ENCODE measurements at regions not wholly inside any gene's neighbourhood (a gene's known extent, or its start where the extent isn't known, plus 50 kb on each side); places are given as distances from the start of the nearest gene placed in this dataset.

DNA sequence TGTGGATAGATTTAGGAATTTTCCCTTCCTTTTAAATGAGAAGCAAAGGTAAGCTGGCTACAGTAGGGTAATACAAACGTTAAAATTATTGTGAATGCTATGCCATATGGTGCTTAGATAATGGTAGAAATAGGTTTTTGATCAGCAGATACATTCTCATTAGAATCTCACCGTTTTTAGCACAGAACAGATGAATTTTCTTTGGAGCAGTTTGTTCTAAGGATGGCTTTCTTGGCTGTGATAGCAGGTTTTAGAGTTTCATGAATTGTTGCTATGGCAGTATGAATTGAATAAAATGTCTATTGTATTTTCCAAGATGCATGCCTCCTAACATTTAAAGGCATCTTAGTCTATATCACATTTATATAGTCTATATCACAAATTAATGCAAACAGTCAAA, 1394.5 kb downstream of the EPHA7 start:
- Histone ChIP-seq H3K9me3 (ENCODE audit: control insufficient read depth, insufficient read depth, low read length) (no peaks in the 10 kb centered on the region), H3K4me1 (ENCODE audit: control insufficient read depth, insufficient read depth, low read length) (no peaks in the 10 kb centered on the region), H3K4me3 (ENCODE audit: low read length) (no peak overlapping the region), H3K27me3 (ENCODE audit: control insufficient read depth, insufficient read depth, low read length) (no peaks in the 10 kb centered on the region), H3K36me3 (ENCODE audit: control insufficient read depth, insufficient read depth, low read length) (no peaks in the 10 kb centered on the region), H3K27ac (ENCODE audit: low read length) (no peak overlapping the region)
- WGBS (ENCODE audit: insufficient coverage, insufficient read length): no CpG with 5 or more reads among the region's 2 CpGs
- DNase-seq (ENCODE audit: low read depth, low spot score): no peak

DNA sequence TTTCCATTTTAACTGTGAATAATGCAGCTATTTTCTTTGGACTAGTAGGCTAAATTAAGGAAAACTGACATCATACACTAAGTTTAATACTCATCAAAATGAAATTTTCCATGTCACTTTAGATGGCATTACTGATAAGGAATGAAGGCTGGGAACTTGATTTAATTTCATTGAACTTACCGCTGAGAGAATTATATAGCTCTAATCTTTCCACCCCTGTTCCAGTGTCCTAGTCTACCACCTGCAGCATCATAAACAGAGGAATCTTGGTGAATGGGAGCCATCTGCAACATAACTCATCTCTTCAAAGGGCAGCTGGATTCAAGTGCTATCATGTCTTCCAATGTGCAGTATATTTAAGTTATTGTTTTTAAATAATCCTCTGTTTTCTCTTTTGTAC, 1395.2 kb downstream of the EPHA7 start:
- no CpG with 5 or more reads among the region's 1 CpG for WGBS (ENCODE audit: insufficient coverage, insufficient read length)
- Histone ChIP-seq H3K9me3 (ENCODE audit: control insufficient read depth, insufficient read depth, low read length) (no peaks in the 10 kb centered on the region), H3K27ac (ENCODE audit: low read length) (no peak overlapping the region), H3K4me3 (ENCODE audit: low read length) (no peak overlapping the region), H3K4me1 (ENCODE audit: control insufficient read depth, insufficient read depth, low read length) (no peaks in the 10 kb centered on the region), H3K36me3 (ENCODE audit: control insufficient read depth, insufficient read depth, low read length) (no peaks in the 10 kb centered on the region), H3K27me3 (ENCODE audit: control insufficient read depth, insufficient read depth, low read length) (no peaks in the 10 kb centered on the region)
- DNase-seq (ENCODE audit: low read depth, low spot score): no peak

DNA sequence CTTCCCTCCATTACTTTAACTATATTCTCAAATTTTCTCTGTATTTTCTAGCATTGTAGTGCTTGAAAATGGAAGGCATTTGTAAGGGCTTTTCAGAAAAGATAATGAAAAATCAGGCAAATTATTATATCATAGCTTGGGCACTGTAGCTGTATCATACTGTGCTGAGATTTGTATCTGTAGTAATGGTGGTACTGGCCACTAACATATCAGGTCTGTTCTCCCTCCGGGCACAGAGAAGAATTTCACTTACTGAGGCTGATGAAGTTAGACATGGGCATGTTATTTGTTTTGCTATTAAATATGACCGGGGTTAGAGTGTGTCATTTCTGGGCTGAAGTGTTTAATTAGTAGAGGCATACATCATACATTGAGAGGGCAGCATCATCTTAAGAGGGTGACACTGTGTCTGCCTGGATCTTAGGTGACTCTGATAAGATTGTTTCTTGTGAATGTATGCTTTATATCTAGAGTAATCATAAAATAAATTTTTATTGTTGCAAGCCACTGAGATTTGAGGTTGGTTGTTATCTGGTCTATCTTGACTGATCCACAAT, 1395.9 kb downstream of the EPHA7 start:
- Histone ChIP-seq H3K27me3 (ENCODE audit: control insufficient read depth, insufficient read depth, low read length) (no peaks in the 10 kb centered on the region), H3K4me1 (ENCODE audit: control insufficient read depth, insufficient read depth, low read length) (no peaks in the 10 kb centered on the region), H3K9me3 (ENCODE audit: control insufficient read depth, insufficient read depth, low read length) (no peaks in the 10 kb centered on the region), H3K27ac (ENCODE audit: low read length) (no peak overlapping the region), H3K36me3 (ENCODE audit: control insufficient read depth, insufficient read depth, low read length) (no peaks in the 10 kb centered on the region), H3K4me3 (ENCODE audit: low read length) (no peak overlapping the region)
- WGBS (ENCODE audit: insufficient coverage, insufficient read length): no CpG with 5 or more reads among the region's 2 CpGs
- DNase-seq (ENCODE audit: low read depth, low spot score): no peak

DNA sequence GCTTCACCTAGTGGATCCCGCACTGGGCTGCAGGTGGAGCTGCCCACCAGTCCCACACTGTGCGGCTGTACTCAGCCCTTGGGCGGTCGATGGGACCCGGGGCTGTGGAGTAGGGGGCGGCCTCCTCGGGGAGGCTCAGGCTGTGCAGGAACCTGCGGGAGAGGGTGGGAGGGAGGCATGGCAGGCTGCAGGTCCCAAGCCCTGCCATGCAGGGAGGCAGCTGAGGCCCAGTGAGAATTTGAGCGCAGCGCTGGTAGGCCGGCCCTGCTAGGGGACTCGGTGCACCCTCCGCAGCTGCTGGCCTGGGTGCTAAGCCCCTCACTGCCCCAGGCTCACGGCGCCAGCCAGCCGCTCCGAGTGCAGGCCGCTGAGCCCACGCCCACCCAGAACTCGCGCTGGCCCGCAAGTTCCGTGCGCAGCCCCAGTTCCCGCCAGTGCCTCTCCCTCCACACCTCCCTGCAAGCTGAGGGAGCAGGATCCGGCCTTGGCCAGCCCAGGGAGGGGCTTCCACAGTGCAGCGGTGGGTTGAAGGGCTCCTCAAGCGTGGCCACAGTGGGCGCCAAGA, 1407.6 kb downstream of the EPHA7 start:
- Histone ChIP-seq H3K9me3 (ENCODE audit: control insufficient read depth, insufficient read depth, low read length) (no peaks in the 10 kb centered on the region), H3K27me3 (ENCODE audit: control insufficient read depth, insufficient read depth, low read length) (no peaks in the 10 kb centered on the region), H3K4me1 (ENCODE audit: control insufficient read depth, insufficient read depth, low read length) (no peaks in the 10 kb centered on the region), H3K27ac (ENCODE audit: low read length) (no peak overlapping the region), H3K36me3 (ENCODE audit: control insufficient read depth, insufficient read depth, low read length) (no peaks in the 10 kb centered on the region), H3K4me3 (ENCODE audit: low read length) (no peak overlapping the region)
- no peak for DNase-seq (ENCODE audit: low read depth, low spot score)
- whole genome bisulfite sequencing (ENCODE audit: insufficient coverage, insufficient read length): no CpG with 5 or more reads among the region's 29 CpGs

DNA sequence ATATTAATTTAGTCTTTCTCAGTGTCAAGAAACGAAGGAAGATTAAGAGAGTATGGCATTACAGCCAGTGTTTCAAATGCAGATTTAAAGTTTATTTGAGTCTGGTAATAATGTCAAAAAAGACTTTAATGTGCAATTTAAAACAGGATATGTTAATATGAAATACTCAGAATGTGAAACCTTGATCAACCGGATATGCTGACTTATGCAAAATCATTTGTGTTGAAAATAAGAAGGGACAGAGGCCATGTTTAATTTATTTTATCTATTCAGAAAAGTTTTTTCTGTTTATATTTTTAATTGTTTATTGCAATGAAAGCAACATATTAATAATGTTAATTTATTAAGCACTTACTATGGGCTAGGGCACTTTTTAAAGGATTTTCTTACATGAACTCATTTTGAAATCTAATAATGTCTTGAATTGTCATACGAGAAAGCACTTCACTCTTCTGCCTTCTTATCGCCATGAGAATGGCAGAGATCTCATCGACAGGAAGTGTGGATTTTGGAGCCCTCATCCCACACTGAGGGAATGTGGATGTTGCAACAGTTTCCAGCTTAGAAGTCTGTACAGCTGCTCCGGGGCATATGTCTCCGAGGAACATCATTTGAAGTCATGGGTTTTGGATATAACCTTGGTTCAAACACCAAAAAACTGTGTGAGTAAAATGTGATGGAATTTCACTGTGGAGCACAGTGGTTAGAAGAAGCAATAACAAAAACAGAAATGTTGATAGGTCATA, 1410.4 kb downstream of the EPHA7 start:
- no CpG with 5 or more reads among the region's 7 CpGs for WGBS (ENCODE audit: insufficient coverage, insufficient read length)

DNA sequence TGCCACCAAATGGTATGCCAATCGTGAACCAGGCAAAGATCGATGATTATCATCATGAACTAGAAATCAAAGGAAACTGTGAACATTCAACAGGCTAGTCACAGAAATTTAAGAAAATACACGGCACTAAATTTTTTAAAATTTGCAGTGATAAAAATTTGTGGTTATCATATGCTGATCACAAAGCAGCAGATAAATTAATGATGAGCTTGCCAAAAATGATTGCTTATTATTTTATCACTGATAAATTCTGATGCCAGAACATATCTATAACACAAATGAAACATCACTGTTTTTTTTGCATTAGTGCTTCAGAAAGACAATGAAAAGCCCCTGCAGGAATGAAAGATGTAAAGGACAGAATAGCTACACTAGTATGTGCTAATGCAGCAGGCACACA, 1413.2 kb upstream of the MAP3K7 start:
- H3K4me1 ChIP-seq (ENCODE audit: control insufficient read depth, insufficient read depth, low read length): no peaks in the 10 kb centered on the region
- no peak overlapping the region for H3K27ac ChIP-seq (ENCODE audit: low read length)
- H3K27me3 ChIP-seq (ENCODE audit: control insufficient read depth, insufficient read depth, low read length): no peaks in the 10 kb centered on the region
- no peaks in the 10 kb centered on the region for H3K36me3 ChIP-seq (ENCODE audit: control insufficient read depth, insufficient read depth, low read length)
- H3K4me3 ChIP-seq (ENCODE audit: low read length): no peak overlapping the region
- DNase-seq (ENCODE audit: low read depth, low spot score): no peak
- H3K9me3 ChIP-seq (ENCODE audit: control insufficient read depth, insufficient read depth, low read length): no peaks in the 10 kb centered on the region
- no CpG with 5 or more reads among the region's 3 CpGs for WGBS (ENCODE audit: insufficient coverage, insufficient read length)

More for the DNA sequence above, 1410.4 kb downstream of the EPHA7 start:
- no peak overlapping the region for H3K27ac ChIP-seq (ENCODE audit: low read length)
- H3K4me1 ChIP-seq (ENCODE audit: control insufficient read depth, insufficient read depth, low read length): no peaks in the 10 kb centered on the region
- H3K27me3 ChIP-seq (ENCODE audit: control insufficient read depth, insufficient read depth, low read length): no peaks in the 10 kb centered on the region
- H3K9me3 ChIP-seq (ENCODE audit: control insufficient read depth, insufficient read depth, low read length): no peaks in the 10 kb centered on the region
- no peak overlapping the region for H3K4me3 ChIP-seq (ENCODE audit: low read length)
- no peak for DNase-seq (ENCODE audit: low read depth, low spot score)
- H3K36me3 ChIP-seq (ENCODE audit: control insufficient read depth, insufficient read depth, low read length): no peaks in the 10 kb centered on the region

DNA sequence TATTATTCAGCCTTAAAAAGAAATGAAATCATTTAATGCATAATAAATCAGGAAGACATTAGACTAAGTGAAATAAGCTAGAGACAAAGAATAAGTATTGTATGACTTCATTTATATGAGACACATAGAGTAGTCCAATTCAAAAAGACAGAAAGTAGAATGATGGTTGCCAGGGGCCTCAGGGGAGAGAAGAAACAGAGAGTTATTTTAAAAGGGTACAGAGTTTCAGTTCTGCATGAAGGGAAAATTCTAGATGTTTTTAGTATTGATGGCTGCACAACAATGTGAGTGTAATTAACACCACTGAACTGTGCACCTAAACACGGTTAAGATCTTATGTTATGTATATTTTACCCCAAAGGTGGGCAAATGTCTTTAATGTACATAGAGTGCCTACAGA, 1407.9 kb upstream of the MAP3K7 start:
- no peaks in the 10 kb centered on the region for H3K4me1 ChIP-seq (ENCODE audit: control insufficient read depth, insufficient read depth, low read length)
- no CpG with 5 or more reads among the region's 1 CpG for WGBS (ENCODE audit: insufficient coverage, insufficient read length)
- H3K36me3 ChIP-seq (ENCODE audit: control insufficient read depth, insufficient read depth, low read length): no peaks in the 10 kb centered on the region
- no peaks in the 10 kb centered on the region for H3K27me3 ChIP-seq (ENCODE audit: control insufficient read depth, insufficient read depth, low read length)
- H3K4me3 ChIP-seq (ENCODE audit: low read length): no peak overlapping the region
- no peak overlapping the region for H3K27ac ChIP-seq (ENCODE audit: low read length)
- H3K9me3 ChIP-seq (ENCODE audit: control insufficient read depth, insufficient read depth, low read length): no peaks in the 10 kb centered on the region; the same call in 1 of the 2 replicates
- DNase-seq (ENCODE audit: low read depth, low spot score): no peak

DNA sequence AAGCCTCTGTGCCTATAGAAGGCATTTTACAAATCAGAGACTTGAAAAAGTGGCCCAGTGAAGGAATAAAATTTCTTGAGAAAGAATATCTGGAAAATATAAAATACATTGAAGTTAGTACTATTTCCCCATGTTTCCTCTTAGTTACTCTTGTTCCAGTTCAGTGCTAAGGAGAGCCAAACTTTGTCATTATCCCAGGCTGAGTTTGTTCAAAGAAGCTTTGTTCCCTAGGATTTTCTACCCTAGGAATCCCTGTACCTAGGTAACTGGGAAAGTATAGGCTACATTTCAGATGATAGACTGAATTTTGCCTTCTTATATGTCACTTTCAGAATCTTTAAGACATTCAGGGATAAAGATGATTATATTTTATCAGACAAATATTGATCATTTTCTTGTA, 1395.7 kb upstream of the MAP3K7 start:
- no peak for DNase-seq (ENCODE audit: low read depth, low spot score)
- Histone ChIP-seq H3K27ac (ENCODE audit: low read length) (no peak overlapping the region), H3K4me3 (ENCODE audit: low read length) (no peak overlapping the region), H3K4me1 (ENCODE audit: control insufficient read depth, insufficient read depth, low read length) (no peaks in the 10 kb centered on the region), H3K9me3 (ENCODE audit: control insufficient read depth, insufficient read depth, low read length) (no peaks in the 10 kb centered on the region), H3K27me3 (ENCODE audit: control insufficient read depth, insufficient read depth, low read length) (no peaks in the 10 kb centered on the region), H3K36me3 (ENCODE audit: control insufficient read depth, insufficient read depth, low read length) (no peaks in the 10 kb centered on the region)

DNA sequence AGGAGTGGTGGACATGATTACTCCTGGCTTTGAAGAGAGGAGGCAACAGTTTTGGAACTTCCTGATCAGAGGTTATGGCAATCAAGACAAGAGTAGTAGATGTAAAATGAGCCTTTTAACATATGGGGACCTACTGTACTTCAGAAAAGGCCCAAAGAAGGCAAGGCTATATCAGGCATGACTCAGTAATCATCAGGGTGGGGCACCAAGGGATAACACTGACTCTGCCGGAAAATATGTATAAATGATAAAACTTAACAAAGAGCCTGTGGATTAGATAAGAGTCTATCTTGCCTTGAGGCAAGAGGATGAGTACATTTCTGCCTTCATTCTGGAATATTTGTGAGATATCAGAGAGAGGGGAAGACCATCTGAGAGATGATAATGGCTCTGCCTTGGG, 1389.9 kb upstream of the MAP3K7 start:
- no CpG with 5 or more reads among the region's 1 CpG for WGBS (ENCODE audit: insufficient coverage, insufficient read length)
- no peak for DNase-seq (ENCODE audit: low read depth, low spot score)
- H3K27me3 ChIP-seq (ENCODE audit: control insufficient read depth, insufficient read depth, low read length): no peaks in the 10 kb centered on the region

DNA sequence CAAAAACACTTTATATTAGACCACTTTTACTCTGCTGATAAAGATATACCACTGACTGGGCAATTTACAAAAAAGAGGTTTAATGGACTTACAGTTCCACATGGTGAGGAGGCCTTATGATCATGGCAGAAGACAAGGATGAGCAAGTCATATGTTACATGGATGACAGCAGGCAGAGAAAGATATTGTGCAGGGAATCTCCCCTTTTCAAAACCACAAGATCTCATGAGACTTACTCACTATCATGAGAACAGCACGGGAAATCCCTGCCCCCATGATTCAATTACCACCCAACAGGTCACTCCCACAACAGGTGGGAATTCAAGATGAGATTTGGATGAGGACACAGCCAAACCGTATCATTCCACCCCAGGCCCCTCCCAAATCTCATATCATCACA, 1383.8 kb upstream of the MAP3K7 start:
- WGBS (ENCODE audit: insufficient coverage, insufficient read length): no CpG with 5 or more reads among the region's 2 CpGs

More for the DNA sequence above, 1389.9 kb upstream of the MAP3K7 start:
- no peak overlapping the region for H3K4me3 ChIP-seq (ENCODE audit: low read length)
- no peak overlapping the region for H3K27ac ChIP-seq (ENCODE audit: low read length)
- H3K9me3 ChIP-seq (ENCODE audit: control insufficient read depth, insufficient read depth, low read length): no peaks in the 10 kb centered on the region
- no peaks in the 10 kb centered on the region for H3K36me3 ChIP-seq (ENCODE audit: control insufficient read depth, insufficient read depth, low read length)
- no peaks in the 10 kb centered on the region for H3K4me1 ChIP-seq (ENCODE audit: control insufficient read depth, insufficient read depth, low read length)

DNA sequence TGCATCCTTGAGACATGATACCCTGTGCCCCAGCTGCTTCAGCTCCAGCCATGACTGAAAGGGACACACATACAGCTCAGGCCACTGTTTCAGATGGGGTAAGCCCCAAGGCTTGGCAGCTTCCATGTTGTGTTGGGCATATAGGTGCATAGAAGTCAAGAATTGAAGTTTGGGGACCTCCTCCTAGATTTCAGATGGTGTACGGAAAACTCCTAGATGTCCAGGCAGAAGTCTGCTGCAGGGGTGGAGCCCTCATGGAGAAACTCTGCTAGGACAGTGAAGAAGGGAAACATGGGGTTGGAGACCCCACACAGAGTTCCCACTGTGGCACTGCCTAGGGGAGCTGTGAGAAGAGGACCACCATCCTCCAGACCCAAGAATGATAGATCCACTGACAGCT, 1379.0 kb upstream of the MAP3K7 start:
- WGBS (ENCODE audit: insufficient coverage, insufficient read length): no CpG with 5 or more reads among the region's 1 CpG
- H3K9me3 ChIP-seq (ENCODE audit: control insufficient read depth, insufficient read depth, low read length): no peaks in the 10 kb centered on the region; the same call in 1 of the 2 replicates

More for the DNA sequence above, 1383.8 kb upstream of the MAP3K7 start:
- no peaks in the 10 kb centered on the region for H3K4me1 ChIP-seq (ENCODE audit: control insufficient read depth, insufficient read depth, low read length)
- H3K4me3 ChIP-seq (ENCODE audit: low read length): no peak overlapping the region
- H3K36me3 ChIP-seq (ENCODE audit: control insufficient read depth, insufficient read depth, low read length): no peaks in the 10 kb centered on the region
- H3K27ac ChIP-seq (ENCODE audit: low read length): no peak overlapping the region
- DNase-seq (ENCODE audit: low read depth, low spot score): no peak
- H3K9me3 ChIP-seq (ENCODE audit: control insufficient read depth, insufficient read depth, low read length): no peaks in the 10 kb centered on the region; the same call in 1 of the 2 replicates
- no peaks in the 10 kb centered on the region for H3K27me3 ChIP-seq (ENCODE audit: control insufficient read depth, insufficient read depth, low read length)

More for the DNA sequence above, 1379.0 kb upstream of the MAP3K7 start:
- no peak for DNase-seq (ENCODE audit: low read depth, low spot score)
- no peak overlapping the region for H3K27ac ChIP-seq (ENCODE audit: low read length)
- H3K4me3 ChIP-seq (ENCODE audit: low read length): no peak overlapping the region
- no peaks in the 10 kb centered on the region for H3K27me3 ChIP-seq (ENCODE audit: control insufficient read depth, insufficient read depth, low read length)
- no peaks in the 10 kb centered on the region for H3K36me3 ChIP-seq (ENCODE audit: control insufficient read depth, insufficient read depth, low read length)
- no peaks in the 10 kb centered on the region for H3K4me1 ChIP-seq (ENCODE audit: control insufficient read depth, insufficient read depth, low read length)

Measured in iPS DF 6.9 (cell line).